ENCODE measurements at regions not wholly inside any gene's neighbourhood (a gene's known extent, or its start where the extent isn't known, plus 50 kb on each side); places are given as distances from the start of the nearest gene placed in this dataset.
A peak's percentile ranks its signal among the peaks of the same experiment; 100 is the strongest.
"Not testable (repeated sequence)": the region's sequence is repeated elsewhere in the genome, so short reads cannot be mapped to it uniquely, and the experiment has no call there.

DNA sequence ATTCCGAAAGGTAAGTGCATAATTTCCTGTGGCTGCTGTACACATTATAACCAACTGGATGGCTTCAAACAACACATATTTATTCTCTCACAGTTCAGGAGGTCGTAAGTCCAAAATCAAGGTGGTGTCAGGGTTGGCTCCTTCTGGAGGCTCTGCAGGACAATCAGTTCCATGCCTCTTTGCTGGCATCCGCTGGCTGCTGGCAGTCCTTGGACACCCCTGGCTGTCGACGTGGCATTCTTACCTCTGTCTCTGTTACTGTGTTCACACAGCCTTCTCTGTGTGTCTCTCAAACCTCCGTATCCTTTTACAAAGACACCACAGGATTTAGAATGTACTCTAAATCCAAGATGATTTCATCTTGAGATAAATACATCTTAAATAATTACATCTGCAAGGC lies 398.8 kb upstream of the ATP10A start:
- no peaks in the 10 kb centered on the region for H3K27me3 Mint-ChIP-seq (ENCODE audit: low read depth)

GRCh38 chr15:26261413-26261812 lies 398.3 kb upstream of the ATP10A start:
- no peaks in the 10 kb centered on the region for H3K4me1 Mint-ChIP-seq (ENCODE audit: low read depth)
- no peak overlapping the region for H3K27ac Mint-ChIP-seq

More for the DNA sequence above, 398.8 kb upstream of the ATP10A start:
- DNase-seq (ENCODE audit: low spot score): no peak
- peaks cover 3% of the 10 kb centered on the region for H3K9me3 Mint-ChIP-seq
- no peaks in the 10 kb centered on the region for H3K36me3 Mint-ChIP-seq (ENCODE audit: low read depth)
- H3K27ac Mint-ChIP-seq: no peak overlapping the region
- no peak overlapping the region for H3K4me3 Mint-ChIP-seq
- no peaks in the 10 kb centered on the region for H3K4me1 Mint-ChIP-seq (ENCODE audit: low read depth)

GRCh38 chr15:26260517-26261133 lies 397.5 kb upstream of the ATP10A start:
- H3K27ac Mint-ChIP-seq: no peak overlapping the region
- H3K27me3 Mint-ChIP-seq (ENCODE audit: low read depth): no peaks in the 10 kb centered on the region
- DNase-seq (ENCODE audit: low spot score): peak; percentile 5
- no peaks in the 10 kb centered on the region for H3K4me1 Mint-ChIP-seq (ENCODE audit: low read depth)
- H3K4me3 Mint-ChIP-seq: no peak overlapping the region
- no peaks in the 10 kb centered on the region for H3K36me3 Mint-ChIP-seq (ENCODE audit: low read depth)
- H3K9me3 Mint-ChIP-seq: peaks cover 4% of the 10 kb centered on the region

More at GRCh38 chr15:26261413-26261812, 398.3 kb upstream of the ATP10A start:
- H3K36me3 Mint-ChIP-seq (ENCODE audit: low read depth): no peaks in the 10 kb centered on the region
- no peak overlapping the region for H3K4me3 Mint-ChIP-seq
- no peaks in the 10 kb centered on the region for H3K27me3 Mint-ChIP-seq (ENCODE audit: low read depth)
- H3K9me3 Mint-ChIP-seq: no peaks in the 10 kb centered on the region
- DNase-seq (ENCODE audit: low spot score): no peak

GRCh38 chr15:26259581-26259980 lies 396.5 kb upstream of the ATP10A start:
- no peaks in the 10 kb centered on the region for H3K4me1 Mint-ChIP-seq (ENCODE audit: low read depth)
- H3K9me3 Mint-ChIP-seq: peaks cover 4% of the 10 kb centered on the region
- no peak overlapping the region for H3K4me3 Mint-ChIP-seq
- H3K27ac Mint-ChIP-seq: no peak overlapping the region
- DNase-seq (ENCODE audit: low spot score): no peak
- H3K36me3 Mint-ChIP-seq (ENCODE audit: low read depth): no peaks in the 10 kb centered on the region
- no peaks in the 10 kb centered on the region for H3K27me3 Mint-ChIP-seq (ENCODE audit: low read depth)

DNA sequence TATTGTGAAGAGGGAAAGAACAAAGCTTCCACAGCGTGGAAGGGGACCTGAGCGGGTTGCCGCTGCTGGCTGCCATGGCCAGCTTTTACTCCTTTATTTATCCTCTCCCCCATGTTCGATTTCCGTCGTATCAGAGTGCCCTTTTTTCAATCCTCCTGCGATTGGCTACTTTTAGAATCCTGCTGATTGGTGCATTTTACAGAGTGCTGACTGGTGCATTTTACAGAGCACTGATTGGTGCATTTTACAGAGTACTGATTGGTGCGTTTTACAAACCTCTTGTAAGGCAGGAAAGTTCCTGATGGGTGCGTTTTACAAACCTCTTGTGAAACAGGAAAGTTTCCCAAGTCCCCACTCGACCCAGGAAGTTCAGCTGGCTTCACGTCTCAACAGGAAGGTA lies 381.7 kb upstream of the ATP10A start:
- not testable (repeated sequence) for H3K36me3 Mint-ChIP-seq (ENCODE audit: low read depth); H3K27ac Mint-ChIP-seq; DNase-seq (ENCODE audit: low spot score); H3K4me1 Mint-ChIP-seq (ENCODE audit: low read depth); H3K4me3 Mint-ChIP-seq; H3K27me3 Mint-ChIP-seq (ENCODE audit: low read depth)
- peaks cover 13% of the 10 kb centered on the region for H3K9me3 Mint-ChIP-seq

- Mint-ChIP-seq H3K27me3 (ENCODE audit: low read depth) (no peaks in the 10 kb centered on the region), H3K4me3 (no peak overlapping the region), H3K36me3 (ENCODE audit: low read depth) (no peaks in the 10 kb centered on the region), H3K27ac (no peak overlapping the region), H3K4me1 (ENCODE audit: low read depth) (no peaks in the 10 kb centered on the region), H3K9me3 (peaks cover 10% of the 10 kb centered on the region)
- no peak for DNase-seq (ENCODE audit: low spot score)
Measured at GRCh38 chr15:26243382-26243781, 380.3 kb upstream of the ATP10A start.

- H3K36me3 Mint-ChIP-seq (ENCODE audit: low read depth): no peaks in the 10 kb centered on the region
- H3K9me3 Mint-ChIP-seq: peaks cover 10% of the 10 kb centered on the region
- no peak for DNase-seq (ENCODE audit: low spot score)
- H3K27ac Mint-ChIP-seq: no peak overlapping the region
- H3K4me3 Mint-ChIP-seq: no peak overlapping the region
- H3K27me3 Mint-ChIP-seq (ENCODE audit: low read depth): no peaks in the 10 kb centered on the region
- H3K4me1 Mint-ChIP-seq (ENCODE audit: low read depth): no peaks in the 10 kb centered on the region
Measured at GRCh38 chr15:26242565-26243071, 379.5 kb upstream of the ATP10A start.

DNA sequence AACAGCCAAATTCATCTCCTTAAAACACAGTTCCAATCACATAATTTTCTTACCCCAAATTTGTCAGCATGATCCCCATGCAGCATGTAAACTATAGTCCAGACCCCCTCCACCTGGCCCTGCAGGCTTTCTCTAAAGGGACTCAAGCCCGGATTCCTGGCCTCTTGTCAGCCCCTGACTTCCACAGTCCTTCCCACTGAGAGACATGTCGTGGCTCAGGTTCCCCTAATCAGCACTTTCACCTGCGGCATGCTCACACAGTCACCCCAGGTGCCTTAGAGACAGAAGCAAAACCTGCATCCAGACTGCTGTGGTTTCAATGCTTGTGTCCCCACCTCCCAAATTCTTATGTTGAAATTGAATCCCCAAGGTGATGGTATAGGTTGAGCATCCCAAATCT lies 372.7 kb upstream of the ATP10A start:
- H3K27ac Mint-ChIP-seq: no peak overlapping the region
- peaks cover 1% of the 10 kb centered on the region for H3K9me3 Mint-ChIP-seq
- no peaks in the 10 kb centered on the region for H3K27me3 Mint-ChIP-seq (ENCODE audit: low read depth)
- H3K4me3 Mint-ChIP-seq: no peak overlapping the region
- DNase-seq (ENCODE audit: low spot score): no peak
- H3K4me1 Mint-ChIP-seq (ENCODE audit: low read depth): no peaks in the 10 kb centered on the region
- no peaks in the 10 kb centered on the region for H3K36me3 Mint-ChIP-seq (ENCODE audit: low read depth)

DNA sequence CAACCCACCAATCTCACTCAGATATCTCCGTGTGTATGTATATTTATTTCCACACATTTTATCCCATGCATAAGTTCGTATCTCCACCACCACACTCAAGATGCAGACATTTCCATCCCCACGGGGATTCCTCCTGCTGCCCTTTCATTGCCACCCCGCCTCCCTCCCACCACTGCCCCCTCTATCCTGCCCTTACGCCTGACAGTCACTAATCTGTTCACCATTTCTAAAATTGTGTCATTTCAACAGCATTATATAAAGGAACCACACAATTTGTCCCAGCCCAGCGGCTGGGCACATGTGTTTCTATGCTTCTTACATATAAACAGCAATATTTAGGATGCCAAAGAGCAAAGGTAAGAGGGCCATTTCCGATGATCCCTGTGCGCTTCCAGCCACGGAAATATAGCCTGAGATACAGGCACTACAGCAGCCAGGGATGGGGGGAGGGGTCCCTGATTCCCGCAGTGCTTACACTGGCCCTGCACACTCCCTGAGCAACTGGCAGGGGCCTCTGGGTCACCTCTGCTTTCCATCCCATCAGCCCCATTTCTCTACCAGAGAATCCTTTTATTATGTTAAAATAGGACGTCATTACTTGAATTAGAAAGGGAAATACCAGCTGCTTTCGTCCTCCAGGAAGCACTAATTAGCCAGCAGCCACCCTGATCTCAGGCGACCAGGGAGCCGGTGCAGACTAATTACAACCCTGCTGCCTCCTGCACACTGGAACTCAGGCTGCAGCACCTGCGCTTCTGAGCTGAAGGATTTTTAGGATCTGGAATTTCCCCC lies 372.0 kb upstream of the ATP10A start:
- no peak for DNase-seq (ENCODE audit: low spot score)
- Mint-ChIP-seq H3K4me1 (ENCODE audit: low read depth) (no peaks in the 10 kb centered on the region), H3K27me3 (ENCODE audit: low read depth) (no peaks in the 10 kb centered on the region), H3K9me3 (peaks cover 5% of the 10 kb centered on the region), H3K36me3 (ENCODE audit: low read depth) (no peaks in the 10 kb centered on the region), H3K27ac (no peak overlapping the region), H3K4me3 (no peak overlapping the region)

GRCh38 chr15:26232691-26233090 lies 369.6 kb upstream of the ATP10A start:
- H3K27me3 Mint-ChIP-seq (ENCODE audit: low read depth): no peaks in the 10 kb centered on the region
- no peaks in the 10 kb centered on the region for H3K36me3 Mint-ChIP-seq (ENCODE audit: low read depth)
- H3K4me1 Mint-ChIP-seq (ENCODE audit: low read depth): no peaks in the 10 kb centered on the region
- no peak overlapping the region for H3K27ac Mint-ChIP-seq
- no peak overlapping the region for H3K4me3 Mint-ChIP-seq
- peaks cover 14% of the 10 kb centered on the region for H3K9me3 Mint-ChIP-seq
- DNase-seq (ENCODE audit: low spot score): no peak

DNA sequence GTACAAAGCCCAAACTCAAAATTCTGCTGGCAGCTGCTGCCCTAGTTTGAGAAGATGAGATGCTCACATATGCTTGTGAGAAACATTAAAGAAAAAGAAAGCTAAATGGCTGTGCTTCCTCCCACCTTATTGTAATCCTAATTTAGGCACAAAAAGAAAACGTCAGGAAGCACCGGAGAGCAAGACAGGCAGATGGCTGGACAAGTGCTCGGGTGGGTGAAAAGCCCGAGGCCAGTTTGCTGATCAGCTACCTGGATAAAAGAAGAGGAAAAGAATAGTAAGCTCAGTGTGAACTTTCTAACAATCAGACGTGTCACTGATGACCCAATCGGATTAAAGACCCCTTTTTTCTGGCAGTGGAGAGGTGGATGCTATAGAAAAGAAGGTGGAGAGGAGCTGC lies 368.0 kb upstream of the ATP10A start:
- no peaks in the 10 kb centered on the region for H3K4me1 Mint-ChIP-seq (ENCODE audit: low read depth)
- H3K9me3 Mint-ChIP-seq: peaks cover 23% of the 10 kb centered on the region
- H3K27me3 Mint-ChIP-seq (ENCODE audit: low read depth): no peaks in the 10 kb centered on the region
- DNase-seq (ENCODE audit: low spot score): no peak
- H3K36me3 Mint-ChIP-seq (ENCODE audit: low read depth): no peaks in the 10 kb centered on the region
- H3K4me3 Mint-ChIP-seq: no peak overlapping the region
- no peak overlapping the region for H3K27ac Mint-ChIP-seq

DNA sequence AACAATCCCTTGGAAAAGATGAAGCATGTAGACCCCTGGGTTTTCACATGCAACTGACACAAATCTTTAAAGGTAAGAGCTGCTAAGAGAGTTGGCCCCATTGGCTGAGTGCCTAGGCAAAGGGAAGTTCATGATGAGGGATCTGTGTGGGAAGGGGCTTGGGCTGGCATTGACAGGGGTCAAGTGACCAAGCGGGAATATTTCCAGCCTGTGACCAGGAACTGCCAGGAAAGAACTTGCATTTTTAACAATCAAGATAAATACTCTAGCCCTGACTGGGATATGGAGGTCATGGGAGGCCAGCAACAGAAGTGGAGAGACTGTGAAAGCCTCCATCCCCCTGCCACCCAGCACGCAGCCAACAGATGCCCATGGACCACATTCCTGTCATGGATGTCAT lies 361.1 kb upstream of the ATP10A start:
- no peaks in the 10 kb centered on the region for H3K27me3 Mint-ChIP-seq (ENCODE audit: low read depth)
- DNase-seq (ENCODE audit: low spot score): no peak
- peaks cover 25% of the 10 kb centered on the region for H3K9me3 Mint-ChIP-seq
- H3K36me3 Mint-ChIP-seq (ENCODE audit: low read depth): no peaks in the 10 kb centered on the region
- H3K27ac Mint-ChIP-seq: no peak overlapping the region
- no peak overlapping the region for H3K4me3 Mint-ChIP-seq
- H3K4me1 Mint-ChIP-seq (ENCODE audit: low read depth): no peaks in the 10 kb centered on the region

GRCh38 chr15:26223720-26224119 lies 360.6 kb upstream of the ATP10A start:
- Mint-ChIP-seq H3K9me3 (peaks cover 25% of the 10 kb centered on the region), H3K4me1 (ENCODE audit: low read depth) (no peaks in the 10 kb centered on the region), H3K36me3 (ENCODE audit: low read depth) (no peaks in the 10 kb centered on the region), H3K27me3 (ENCODE audit: low read depth) (no peaks in the 10 kb centered on the region), H3K27ac (no peak overlapping the region), H3K4me3 (no peak overlapping the region)
- no peak for DNase-seq (ENCODE audit: low spot score)

- Mint-ChIP-seq H3K4me3 (no peak overlapping the region), H3K4me1 (ENCODE audit: low read depth) (no peaks in the 10 kb centered on the region), H3K9me3 (peaks cover 20% of the 10 kb centered on the region), H3K27me3 (ENCODE audit: low read depth) (no peaks in the 10 kb centered on the region), H3K27ac (no peak overlapping the region), H3K36me3 (ENCODE audit: low read depth) (no peaks in the 10 kb centered on the region)
- DNase-seq (ENCODE audit: low spot score): no peak
Measured at GRCh38 chr15:26222781-26223180, 359.7 kb upstream of the ATP10A start.
